ENCODE measurements at regions not wholly inside any gene's neighbourhood (a gene's known extent, or its start where the extent isn't known, plus 50 kb on each side); places are given as distances from the start of the nearest gene placed in this dataset.
"Not testable (repeated sequence)": the region's sequence is repeated elsewhere in the genome, so short reads cannot be mapped to it uniquely, and the experiment has no call there.

DNA sequence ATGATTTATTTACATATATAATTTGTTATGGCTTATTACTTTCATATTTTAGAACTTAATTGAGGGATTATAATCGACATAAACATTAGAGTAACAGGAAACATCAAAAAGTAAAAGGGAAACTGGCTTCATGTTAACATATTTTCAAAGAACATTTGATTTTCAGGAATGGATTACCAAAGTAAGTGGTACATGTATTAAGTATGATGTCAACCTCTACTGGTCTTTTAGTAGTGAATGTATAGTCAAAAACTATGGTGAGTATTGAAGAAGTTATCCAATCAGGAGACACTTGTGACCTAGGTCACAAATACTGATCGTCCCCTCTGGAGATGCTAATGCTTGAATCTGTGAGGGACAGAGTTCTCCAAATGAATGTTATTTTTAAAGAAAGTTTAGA lies 768.9 kb upstream of the ADGRL4 start:
- no peak for DNase-seq

DNA sequence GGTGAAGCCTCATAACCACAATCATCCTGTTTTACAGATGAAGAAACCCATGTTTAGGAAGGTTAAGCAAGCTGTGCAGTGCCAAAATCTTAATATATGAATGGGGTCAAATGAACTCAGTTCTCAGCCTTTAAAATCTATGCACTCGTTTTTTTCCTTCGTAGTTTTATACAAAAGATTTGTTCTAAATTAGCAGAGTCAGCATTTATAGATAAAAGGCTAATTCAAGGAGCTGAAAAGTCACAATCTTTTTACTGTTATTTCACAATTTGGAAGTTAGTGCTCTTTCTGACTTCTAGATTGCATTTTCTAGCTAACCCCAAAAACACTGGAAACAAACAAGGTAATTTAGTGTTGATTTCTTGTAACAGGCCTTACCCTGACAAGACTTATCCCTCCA lies 766.9 kb upstream of the ADGRL4 start:
- no peak for DNase-seq

DNA sequence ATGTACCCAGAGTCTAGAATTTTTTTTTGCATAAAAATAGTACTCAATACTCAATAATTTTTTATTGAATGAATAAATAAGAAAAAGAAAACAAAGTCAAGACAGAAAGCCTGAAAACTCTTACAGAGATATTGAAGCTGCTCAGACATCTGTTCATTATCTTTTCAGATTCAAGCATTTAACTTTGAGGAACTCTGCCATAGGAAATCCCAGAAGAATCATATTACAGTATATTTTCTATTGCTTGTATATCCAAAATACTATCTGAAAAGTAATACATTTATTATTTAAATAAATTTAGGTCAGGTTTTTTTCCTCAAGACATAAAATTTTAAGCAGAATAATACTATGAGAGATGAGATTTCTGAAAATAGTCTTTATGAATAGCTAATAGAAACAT lies 755.9 kb upstream of the ADGRL4 start:
- DNase-seq = no peak

DNA sequence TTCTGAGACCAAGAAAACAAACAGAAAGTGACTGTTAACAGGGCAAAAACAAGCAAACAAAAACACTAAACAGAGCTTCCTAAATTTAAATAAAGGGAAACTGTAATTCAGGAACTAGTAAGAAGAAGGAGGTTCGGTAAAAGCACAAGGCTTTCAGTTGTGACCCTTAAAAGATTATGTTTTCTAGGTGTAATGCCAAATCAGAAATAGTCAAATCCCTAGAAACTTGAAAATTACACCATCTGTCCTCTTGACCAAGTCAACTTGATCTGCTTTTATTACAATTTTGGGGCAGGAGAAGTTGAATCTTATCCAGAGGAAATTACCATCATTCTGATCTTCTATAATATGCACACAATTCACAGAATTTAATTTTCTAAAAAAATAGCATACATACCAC lies 754.0 kb upstream of the ADGRL4 start:
- no peak for DNase-seq

DNA sequence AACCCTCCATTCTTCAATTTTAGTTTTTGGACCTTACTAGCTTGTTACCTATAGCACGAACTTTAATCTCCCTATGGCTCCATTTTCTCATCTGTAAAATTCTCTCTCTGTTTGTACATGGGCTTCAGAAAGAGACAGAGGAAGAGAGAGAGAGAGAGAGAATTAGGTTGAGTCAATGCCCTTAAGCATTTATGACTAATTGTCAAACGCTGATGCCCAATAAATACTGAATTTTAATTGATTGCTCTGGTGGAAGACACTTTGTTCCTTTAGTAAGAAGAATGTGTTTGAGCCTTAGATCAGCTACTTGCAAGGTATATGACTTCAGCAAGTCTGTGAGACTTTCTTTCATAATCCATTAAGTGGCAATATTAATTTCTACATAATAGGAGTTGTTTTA lies 743.1 kb upstream of the ADGRL4 start:
- no peak for DNase-seq

DNA sequence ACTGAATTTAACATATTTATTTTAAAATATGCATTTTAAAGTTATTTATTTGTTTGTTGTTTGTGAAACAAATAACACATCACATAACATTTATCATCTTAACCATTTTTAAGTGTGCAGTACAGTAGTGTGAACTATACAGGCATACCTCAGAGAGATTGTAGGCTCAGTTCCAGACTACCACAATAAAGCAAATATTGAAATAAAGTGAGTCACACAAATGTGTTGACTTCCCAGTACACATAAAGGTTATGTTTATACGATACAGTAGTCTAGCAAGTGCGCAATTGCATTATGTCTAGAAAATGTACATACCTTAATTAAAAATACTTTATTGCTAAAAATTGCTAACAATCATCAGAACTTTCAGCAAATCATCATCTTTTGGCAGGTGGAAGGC lies 739.4 kb upstream of the ADGRL4 start:
- no peak for DNase-seq

DNA sequence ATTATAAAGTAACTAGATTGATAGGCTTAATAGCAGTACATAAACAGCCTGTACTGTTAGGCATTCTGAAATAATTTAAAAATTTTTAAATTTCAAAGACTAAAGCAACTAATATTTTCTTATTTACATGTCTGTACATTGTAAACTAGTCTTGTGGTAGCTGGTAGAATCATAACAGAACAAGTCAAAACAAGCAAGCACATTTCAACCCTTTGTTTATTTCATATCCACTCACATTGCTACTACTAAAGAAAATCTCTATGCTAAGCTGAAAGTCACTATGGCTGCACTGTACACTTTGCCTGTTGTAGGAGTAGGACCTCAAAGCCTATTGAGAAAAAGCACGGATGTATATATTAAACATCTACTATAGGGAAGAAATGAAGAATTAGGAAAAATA lies 738.2 kb upstream of the ADGRL4 start:
- DNase-seq = no peak

DNA sequence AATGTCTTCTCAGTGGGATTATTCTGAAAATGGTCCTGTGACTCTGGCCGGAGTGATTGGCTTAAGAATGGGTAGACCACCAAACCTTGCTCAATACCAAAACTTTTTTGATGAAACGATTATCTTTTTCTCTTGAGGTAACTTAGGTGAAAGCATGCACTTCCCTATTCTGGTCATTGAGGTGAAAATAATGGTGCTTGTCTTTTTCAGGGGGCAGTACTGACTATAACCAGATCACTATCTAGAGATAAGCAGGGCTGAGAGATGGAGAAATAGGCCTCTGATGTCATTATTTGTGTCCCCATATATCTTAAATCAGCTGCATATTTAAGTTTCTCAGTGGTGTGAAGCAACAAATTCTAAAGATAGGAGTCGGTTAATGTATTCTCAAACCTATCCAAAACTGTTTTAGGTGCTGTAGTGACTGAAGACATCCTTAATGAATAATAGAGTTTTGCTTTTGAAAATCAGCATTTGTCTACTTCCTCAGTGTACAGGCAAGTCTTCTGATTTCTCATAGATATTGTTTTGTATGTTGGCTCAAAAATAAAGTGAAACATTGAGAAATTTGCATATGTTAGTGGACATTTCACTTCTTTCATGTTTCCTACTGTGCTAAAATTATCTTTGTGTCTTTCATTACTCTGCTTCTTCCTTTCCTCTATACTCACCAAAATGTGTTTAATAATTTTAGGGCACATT lies 735.3 kb upstream of the ADGRL4 start:
- DNase-seq = no peak

DNA sequence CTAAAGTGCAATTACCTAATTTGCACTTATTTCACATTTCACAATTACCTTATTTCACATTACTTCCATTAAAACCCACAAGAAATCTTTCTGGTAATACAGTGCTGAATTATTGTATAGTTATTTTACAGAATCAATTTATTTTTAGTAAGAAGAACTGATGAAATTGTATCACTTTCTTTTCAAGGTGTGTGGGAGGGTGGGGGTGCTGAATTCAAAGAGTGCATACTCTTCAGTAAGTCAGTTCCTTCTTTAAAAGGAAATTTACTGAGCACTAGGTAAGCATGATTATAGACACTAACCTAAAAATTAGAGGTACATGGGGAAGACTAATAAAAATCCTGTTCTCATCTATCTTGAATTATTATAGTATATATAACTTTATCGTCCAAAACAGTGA lies 731.6 kb upstream of the ADGRL4 start:
- no peak for DNase-seq

DNA sequence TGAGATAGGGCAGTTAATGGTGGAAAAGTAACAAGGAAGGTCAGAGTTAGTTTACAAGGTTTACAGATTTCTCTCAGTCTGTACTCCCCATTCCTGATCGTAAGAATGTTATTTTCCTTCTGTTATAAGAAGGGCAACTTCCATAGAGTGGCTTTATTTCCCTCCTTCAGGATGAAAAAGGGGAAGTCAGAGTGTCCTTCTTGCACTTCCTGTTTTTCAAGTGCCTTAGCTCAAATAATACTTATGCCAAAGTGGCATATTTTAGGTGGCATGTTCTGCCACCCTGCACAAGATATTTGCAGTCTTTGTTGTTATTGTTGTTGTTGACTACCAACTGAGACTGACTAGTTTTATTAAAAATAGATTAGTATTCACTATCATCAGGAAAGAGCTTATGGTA lies 730.7 kb upstream of the ADGRL4 start:
- DNase-seq = no peak

DNA sequence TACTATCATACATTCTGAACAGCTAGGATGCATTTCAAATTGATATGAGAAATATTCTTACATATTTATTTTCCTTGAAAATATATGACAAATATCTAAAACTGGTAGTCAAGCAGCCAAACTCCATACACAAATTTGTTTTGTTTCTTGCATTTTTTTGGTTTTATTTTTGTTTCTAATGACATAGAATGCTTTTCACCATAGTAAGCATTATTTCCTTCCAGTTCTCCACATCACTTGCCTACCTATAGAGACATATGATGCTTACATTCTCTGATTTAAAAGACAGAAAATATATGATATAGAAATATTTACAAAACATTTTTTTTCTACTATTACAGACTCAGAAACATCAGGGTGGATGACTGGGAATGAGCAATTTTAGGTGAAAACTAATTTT lies 726.4 kb upstream of the ADGRL4 start:
- no peak for DNase-seq

DNA sequence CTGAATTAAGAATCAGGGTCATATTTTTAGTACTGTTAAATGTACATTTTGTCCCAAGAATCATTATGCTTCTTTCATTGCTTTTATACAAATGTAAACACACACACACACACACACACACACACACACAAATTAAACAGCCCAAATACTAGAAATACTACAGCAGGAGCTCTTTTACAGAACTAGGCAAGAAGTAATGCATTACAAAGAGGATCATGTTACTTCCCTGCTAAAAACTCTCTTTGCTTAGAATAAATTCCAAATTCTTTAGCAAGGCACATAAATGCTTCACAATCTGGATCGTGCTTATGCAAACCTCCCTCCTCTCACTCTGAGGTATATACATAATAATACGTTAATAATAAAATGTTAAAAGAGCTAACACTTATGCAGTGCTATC lies 720.4 kb upstream of the ADGRL4 start:
- DNase-seq = no peak

DNA sequence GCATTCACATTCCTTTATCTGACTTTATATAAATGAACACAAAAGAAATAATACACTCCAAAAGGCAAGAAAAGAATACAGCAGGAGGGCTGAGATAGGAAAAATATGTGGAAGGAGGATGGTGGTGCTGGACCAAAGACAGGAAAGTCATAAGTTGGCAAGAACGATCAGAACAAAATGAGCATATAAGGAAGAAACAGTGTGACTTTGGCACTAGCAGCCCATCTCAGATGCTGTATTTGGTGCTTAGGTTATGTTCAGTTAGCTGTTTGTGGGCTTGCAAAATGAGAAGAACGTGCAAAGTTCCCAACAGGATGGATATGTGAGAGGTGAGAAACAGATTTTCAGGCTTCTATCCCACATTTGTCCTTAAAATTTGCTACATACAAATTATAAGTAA lies 719.8 kb upstream of the ADGRL4 start:
- DNase-seq = no peak

DNA sequence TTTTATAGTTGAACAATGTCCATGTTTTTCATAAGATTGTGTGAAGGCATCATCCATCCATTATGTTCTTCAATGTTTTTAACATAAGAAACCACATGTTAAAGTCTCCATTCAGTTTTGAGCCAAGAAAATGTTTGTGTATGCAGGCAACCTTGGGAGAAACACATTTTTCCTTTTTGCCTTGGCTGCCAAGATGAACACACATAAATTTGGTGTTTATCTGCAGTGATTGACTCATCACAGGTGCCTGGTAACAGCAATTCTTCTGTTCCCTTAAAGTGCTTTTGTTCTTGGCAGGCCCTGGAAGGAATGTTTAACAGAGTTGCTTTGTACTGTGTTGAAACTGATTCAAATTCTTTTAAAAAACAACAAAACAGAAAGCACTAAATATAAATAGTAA lies 709.9 kb upstream of the ADGRL4 start:
- DNase-seq = no peak

DNA sequence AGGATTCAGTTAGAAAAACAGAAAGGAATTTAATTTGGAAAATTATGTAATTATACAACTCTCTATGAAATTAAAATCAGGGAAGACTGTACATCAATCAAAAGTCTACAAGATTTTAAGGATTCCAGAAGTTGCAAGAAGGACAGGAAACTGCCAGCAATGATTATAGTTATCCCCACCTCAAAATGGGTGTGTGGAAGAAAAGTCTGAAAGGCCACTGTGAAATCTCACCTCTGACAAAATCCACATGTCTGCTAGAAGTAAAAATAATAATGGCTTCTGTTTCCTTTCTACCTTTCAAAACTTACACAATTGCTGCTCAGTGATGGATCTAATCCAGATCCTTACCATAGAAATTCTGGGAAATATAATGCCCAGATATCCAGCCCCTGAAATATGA lies 708.1 kb upstream of the ADGRL4 start:
- DNase-seq = no peak

DNA sequence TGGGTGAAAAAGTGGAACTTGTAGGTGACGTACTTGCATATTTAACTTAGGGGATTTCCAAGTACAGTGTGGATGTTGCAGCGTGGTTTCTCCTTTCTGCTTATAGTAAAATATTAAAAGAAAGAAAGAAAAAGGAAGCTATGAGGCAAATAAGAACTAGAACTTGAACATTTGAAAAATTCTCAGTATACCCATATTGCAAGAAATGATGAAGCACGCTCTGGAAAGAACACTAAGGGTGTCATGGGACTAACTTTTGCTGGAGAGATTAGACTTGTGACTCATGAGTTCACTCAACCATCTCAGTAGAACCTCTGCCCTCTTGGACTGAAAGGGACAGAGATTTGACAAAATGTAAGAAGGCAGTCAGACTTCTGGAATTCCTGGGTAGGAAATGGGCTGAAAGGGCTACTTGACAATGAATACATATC lies 704.5 kb upstream of the ADGRL4 start:
- no peak for DNase-seq

DNA sequence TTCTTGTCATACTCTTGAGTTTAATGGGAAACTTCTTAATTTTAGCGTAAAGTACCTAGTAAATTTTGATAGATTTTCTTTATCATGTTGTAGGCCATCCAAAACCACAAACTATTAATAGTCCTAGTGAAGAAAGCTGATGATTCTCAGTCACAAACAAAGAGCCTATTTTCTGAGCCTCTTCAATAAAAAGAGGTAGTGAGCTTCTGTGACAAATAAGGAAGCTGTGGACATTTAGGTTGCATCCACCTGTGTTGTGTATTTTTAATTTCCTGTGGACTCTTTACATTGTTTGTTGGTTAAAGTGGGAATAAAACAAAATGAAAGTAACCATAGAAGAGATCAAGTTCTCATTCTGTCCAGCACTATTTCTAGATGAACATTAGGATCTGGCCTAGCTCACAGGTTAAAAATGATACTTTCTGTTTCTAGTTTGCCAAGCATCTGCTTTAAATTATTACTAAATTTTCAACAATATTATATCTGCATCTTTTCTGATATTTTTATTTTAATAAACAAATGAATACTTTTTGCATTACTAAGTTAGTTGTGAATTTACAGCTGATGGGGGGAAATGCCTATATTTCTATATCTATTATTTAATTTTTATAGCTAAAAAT lies 702.2 kb upstream of the ADGRL4 start:
- DNase-seq = no peak

DNA sequence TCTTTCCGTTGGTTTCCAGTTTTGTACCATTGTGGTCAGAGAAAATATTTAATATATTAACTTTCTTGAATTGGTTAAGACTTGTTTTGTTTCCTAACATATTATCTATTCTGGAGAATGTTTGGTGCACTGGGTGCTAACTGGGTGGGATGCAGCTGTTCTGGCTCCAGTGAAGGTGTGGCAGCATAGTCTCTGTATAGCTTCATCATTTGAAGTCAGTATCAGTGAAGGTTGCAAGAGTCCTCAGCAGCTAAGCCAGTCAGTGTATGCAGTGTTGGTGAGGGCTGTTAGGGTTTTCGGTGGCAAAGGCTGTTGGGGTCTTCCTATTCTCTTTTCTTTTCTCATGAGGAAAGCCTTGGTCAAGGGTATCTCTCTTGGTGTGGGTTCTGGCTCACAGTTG lies 698.7 kb upstream of the ADGRL4 start:
- no peak for DNase-seq

DNA sequence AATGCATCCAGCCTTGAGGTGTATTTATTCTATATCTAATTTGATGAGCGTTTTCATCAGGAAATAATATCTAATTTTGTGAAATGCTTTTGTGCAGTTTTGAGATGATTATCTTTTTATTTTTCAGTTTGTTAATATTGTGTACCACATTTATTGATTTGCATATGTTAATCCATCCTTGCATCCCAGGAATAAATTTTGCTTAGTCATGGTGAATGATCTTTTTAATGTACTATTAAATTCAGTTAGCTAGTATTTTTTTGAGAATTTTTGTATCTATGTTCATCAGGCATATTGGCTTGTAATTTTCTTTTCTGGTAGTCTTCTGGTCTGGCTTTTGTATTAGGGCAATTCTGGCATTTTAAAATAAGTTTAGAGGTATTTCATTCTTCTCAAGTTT lies 697.5 kb upstream of the ADGRL4 start:
- no peak for DNase-seq

DNA sequence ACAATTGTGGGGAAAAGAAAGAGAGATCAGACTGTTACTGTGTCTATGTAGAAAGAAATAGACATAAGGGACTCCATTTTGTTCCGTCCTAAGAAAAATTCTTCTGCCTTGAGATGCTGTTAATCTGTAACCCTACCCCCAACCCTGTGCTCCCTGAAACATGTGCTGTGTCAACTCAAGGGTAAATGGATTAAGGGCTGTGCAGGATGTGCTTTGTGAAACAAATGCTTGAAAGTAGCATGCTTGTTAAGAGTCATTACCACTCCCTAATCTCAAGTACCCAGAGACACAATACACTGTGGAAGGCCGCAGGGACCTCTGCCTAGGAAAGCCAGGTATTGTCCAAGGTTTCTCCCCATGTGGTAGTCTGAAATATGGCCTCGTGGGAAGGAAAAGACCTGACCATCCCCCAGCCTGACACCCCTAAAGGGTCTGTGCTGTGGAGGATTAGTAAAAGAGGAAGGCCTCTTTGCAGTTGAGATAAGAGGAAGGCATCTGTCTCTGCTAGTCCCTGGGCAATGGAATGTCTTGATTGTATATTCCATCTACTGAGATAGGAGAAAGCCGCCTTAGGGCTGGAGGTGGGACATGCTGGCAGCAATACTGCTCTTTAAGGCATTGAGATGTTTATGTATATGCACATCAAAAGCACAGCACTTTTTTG lies 695.9 kb upstream of the ADGRL4 start:
- DNase-seq = not testable (repeated sequence)

DNA sequence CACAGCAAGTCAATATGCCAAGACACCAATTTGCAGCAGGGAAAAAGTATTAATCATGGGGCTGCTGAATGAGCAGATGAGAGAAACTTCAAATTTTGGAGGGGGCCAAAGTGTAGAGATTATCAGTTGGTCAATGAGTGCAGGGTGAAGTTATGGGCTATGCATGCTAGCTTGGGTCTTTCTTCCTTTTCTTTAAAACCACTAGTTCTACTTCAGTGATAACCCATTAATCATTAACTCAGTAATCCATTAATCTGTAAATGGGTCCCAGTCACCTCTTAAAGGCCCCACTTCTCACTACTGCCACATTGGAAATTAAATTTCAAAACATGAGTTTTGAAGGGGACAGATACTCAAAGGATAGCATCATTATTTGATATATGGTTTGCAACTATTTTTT lies 688.6 kb upstream of the ADGRL4 start:
- no peak for DNase-seq

DNA sequence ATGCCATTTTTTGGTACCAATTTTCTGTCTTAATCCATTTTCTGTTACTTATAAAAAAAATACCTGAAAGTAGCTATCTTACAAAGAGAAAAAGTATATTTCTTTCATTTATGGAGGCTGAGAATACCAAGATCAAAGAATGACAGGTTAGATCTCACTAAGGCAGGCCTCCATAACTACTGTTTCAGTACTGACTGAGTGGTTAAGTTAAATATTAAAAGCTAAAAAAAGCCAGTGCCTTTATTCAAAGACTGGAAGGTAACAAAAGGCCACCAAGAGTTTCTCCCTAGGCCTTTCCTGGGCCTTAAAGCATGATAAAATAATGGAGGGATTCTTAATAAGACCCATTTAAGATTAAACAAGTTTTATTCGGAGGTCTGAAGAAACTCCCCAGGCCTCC lies 687.7 kb upstream of the ADGRL4 start:
- no peak for DNase-seq

DNA sequence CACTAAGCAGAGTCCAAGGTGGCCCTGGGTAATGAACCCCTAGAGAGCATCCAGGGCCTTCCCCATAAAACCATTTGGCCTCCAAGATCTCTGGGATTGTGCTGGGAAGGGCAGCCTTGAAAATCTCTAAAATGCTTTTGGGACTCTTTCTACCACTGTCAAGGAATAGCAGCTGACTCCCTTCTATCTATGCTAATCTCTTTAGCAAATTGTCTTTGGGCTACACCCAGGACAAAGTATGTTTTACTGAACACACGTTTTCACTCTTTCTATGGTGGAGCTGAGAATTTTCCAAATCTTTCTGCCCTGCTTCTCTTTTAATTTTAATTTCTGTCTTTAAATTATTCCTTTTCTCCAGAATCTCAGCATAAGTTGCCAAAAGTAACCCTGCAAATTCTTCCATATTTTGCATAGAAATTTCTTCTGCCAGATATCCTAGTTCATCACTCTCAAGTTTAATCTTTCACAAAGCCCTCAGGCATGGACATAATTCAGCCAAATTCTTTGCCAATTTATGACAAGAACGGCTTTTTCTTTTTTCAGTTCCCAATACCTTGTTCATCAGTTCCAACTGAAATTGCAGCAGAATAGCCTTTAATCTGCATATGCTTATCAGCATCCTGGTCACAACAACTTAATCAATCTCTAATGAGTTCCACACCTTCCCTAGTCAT lies 687.0 kb upstream of the ADGRL4 start:
- DNase-seq = no peak

DNA sequence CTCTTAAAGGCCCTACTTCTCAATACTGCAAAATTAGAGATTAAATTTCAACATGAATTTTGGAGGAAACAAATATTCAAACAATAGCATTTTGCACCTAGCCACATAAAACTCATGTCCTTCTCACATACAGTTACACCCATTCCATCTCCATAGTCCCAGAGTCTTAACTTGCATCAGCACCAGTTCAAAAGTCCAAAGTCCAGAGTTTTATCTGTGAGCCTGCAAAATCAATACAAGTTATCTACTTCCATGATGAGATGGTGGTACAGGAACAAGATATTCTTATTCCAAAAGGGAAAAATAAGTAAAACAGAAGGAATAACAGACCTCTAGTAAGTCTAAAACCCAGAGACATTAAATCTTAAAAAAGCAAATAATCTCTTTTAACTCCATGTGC lies 686.0 kb upstream of the ADGRL4 start:
- no peak for DNase-seq

All from activated T-cell treated with anti-CD3 and anti-CD28 coated beads, Interleukin-2, amount 50 U/mL, for 48 hours (primary cell).